ENCODE measurements at regions not wholly inside any gene's neighbourhood (a gene's known extent, or its start where the extent isn't known, plus 50 kb on each side); places are given as distances from the start of the nearest gene placed in this dataset.

GRCh38 chr20:24102749-24103333 is 114.3 kb upstream of the GGTLC1 start:
- H3K27me3 ChIP-seq: peaks cover 0 to 36% (median 21%) of the 10 kb centered on the region in 7 donors
- H3K4me1 ChIP-seq: no peaks in the 10 kb centered on the region
- intact Hi-C loops (cut with DNase I): loop anchor here in 6 of 10 donors (5.0 to 10.0 kb wide), 3 partner anchors 58 to 166 kb away; no protein-coding TSS in a partner anchor
- no peak for TF ChIP-seq CTCF (IDR thresholded peaks at IDR 0.05)
- DNase-seq: no peak
- H3K27ac ChIP-seq: no peak overlapping the region
- WGBS, 2 donors: 65 to 67% methylated on average over 1 of the region's 1 CpG
- no peak overlapping the region for H3K4me3 ChIP-seq
- H3K9me3 ChIP-seq: no peaks in the 10 kb centered on the region
- ATAC-seq: no peak
- no peaks in the 10 kb centered on the region for H3K36me3 ChIP-seq

DNA sequence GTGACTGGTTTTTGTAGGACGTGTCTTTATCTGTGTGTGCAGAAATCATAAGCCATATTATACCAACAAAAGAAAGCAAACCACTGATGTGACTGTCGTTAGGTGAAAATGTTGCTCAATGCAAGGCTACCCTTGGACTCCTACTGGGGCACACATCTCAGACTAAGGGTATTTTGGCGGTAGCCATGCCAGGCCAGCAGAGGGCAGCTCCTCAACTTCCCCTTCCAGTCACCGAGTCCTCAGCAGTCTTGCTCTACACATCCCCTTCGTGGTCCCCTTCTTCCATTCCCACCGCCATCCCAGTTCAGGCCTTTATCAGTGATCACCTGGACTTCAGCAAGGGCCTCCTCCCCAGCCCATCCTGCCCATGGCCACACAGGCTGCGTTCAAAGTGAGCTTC is 113.7 kb upstream of the GGTLC1 start:
- no peaks in the 10 kb centered on the region for H3K36me3 ChIP-seq
- WGBS, 2 donors: 38 to 40% methylated on average over 7 of the region's 7 CpGs
- peaks cover 0 to 42% (median 26%) of the 10 kb centered on the region in 7 donors for H3K27me3 ChIP-seq
- H3K4me1 ChIP-seq: no peaks in the 10 kb centered on the region
- DNase-seq (no peak), ATAC-seq (peak in 2 of 8 donors; percentile 30 to 35)
- no peaks in the 10 kb centered on the region for H3K9me3 ChIP-seq
- H3K4me3 ChIP-seq: no peak overlapping the region
- intact Hi-C loops (cut with DNase I): loop anchor here in 6 of 10 donors (5.0 to 10.0 kb wide), 3 partner anchors 57 to 165 kb away; no protein-coding TSS in a partner anchor
- peak in 6 of 9 donors; percentile 30 to 51 (median 36) for TF ChIP-seq CTCF (IDR thresholded peaks at IDR 0.05)
- H3K27ac ChIP-seq: no peak overlapping the region

DNA sequence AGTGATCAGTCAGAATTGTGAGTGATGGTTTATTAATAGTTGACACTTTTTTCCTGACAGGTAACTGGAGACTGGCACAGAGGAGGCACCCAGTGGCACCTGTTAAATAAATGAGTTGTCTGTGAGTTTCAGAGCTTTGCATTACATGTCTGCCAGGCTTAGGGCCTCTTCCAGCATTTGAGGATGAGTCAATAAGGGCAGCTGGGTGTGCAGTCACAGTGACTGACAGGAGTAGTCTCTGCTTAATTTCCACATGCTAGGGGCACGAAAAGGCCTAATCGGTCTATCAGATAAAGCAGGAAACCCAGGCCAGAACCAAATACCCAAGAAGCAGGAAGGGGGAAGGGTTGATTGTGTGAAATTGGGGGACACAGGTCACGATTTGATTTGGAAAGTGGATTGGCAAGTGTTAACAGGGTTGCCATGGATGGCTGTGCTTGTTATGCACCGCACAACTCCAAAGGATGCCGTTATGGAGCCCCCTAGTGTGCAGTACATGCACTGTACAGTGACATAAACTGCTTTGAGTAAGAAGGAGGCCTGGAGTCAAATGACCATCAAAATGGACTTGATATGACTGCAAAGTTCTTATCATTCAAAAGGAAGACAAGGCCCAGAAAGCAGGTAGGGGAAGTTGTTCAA is 111.9 kb upstream of the GGTLC1 start:
- ATAC-seq: peak; percentile 67 to 90 (median 84)
- Histone ChIP-seq H3K36me3 (no peaks in the 10 kb centered on the region), H3K9me3 (no peaks in the 10 kb centered on the region), H3K27ac (no peak overlapping the region), H3K27me3 (peaks cover 0 to 58% (median 37%) of the 10 kb centered on the region in 7 donors), H3K4me3 (no peak overlapping the region), H3K4me1 (no peaks in the 10 kb centered on the region)
- intact Hi-C loops (cut with DNase I): loop anchor here in 6 of 10 donors (2.0 to 10.0 kb wide), 4 partner anchors 56 to 164 kb away; no protein-coding TSS in a partner anchor
- WGBS, 2 donors: 5 to 11% methylated on average over 5 of the region's 5 CpGs
- TF ChIP-seq CTCF (IDR thresholded peaks at IDR 0.05): peak; percentile 50 to 80 (median 73)
- DNase-seq: peak in 1 of 2 donors; percentile 30

DNA sequence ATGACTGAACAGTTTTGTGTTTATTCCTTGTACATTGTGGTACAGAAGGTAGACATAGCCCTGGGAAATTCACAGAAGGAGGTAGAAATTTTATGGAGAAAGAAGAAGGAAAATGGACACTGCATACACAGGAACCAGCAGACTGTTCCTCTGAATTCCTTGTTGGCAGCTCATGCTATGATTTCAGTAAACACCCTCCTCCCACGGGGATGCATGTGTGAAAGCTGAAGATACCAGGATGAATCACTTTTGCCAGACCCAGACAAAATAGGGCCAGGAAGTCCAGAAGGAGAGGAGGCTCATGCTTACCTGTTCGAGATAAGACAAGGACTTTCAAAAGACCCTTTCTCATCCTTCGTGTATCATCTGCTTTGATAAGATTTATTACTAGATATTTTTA is 110.3 kb upstream of the GGTLC1 start:
- ATAC-seq: peak in 2 of 8 donors; percentile 26 to 30
- no peaks in the 10 kb centered on the region for H3K9me3 ChIP-seq
- WGBS, 2 donors: 39 to 43% methylated on average over 3 of the region's 3 CpGs
- H3K27me3 ChIP-seq: peaks cover 0 to 59% (median 36%) of the 10 kb centered on the region in 7 donors
- no peaks in the 10 kb centered on the region for H3K36me3 ChIP-seq
- H3K27ac ChIP-seq: no peak overlapping the region
- no peak overlapping the region for H3K4me3 ChIP-seq
- intact Hi-C loops (cut with DNase I): loop anchor here in 3 of 10 donors (5.0 to 10.0 kb wide), 3 partner anchors 46 to 164 kb away; no protein-coding TSS in a partner anchor
- no peaks in the 10 kb centered on the region for H3K4me1 ChIP-seq
- no peak for DNase-seq
- TF ChIP-seq CTCF (IDR thresholded peaks at IDR 0.05): no peak

All from heart right ventricle (tissue), 16 donors.